OCI-LY7 (cell line): ENCODE measurements at regions not wholly inside any gene's neighbourhood (a gene's known extent, or its start where the extent isn't known, plus 50 kb on each side); places are given as distances from the start of the nearest gene placed in this dataset.

Experiments
- BruUV-seq: library from RNA; stranded (reverse); fragments of 400-500 nt; replicated peaks from 2 replicates; lab custom pipeline; 2021; lab: Mats Ljungman, UMichigan
- CTCF ChIA-PET: fragments of 300-600 bp; sonication (Branson Sonifier 250); formaldehyde crosslinking; loops from one replicate; lab custom pipeline; 2022; ENCODE audit warnings: antibody characterized with exemption; ENCODE audit not compliant: unreplicated experiment; lab: Charles Lee
- POLR2A ChIA-PET: fragments of 300-600 bp; sonication (Branson Sonifier 250); formaldehyde crosslinking; loops from one replicate; lab custom pipeline; 2022; ENCODE audit warnings: antibody characterized with exemption; lab: Charles Lee
- DNase-seq: peaks from one replicate; pipeline ENCODE4 v3.0.0-alpha.2; 2015; ENCODE audit warnings: low spot score
- H2AFZ ChIP-seq: fragments of 200-600 bp; sonication (generic), shearing (Covaris generic); 2 replicates; pipeline ENCODE4 v1.6.1; 2014; ENCODE audit warnings: mild to moderate bottlenecking, antibody characterized with exemption, low read length, moderate library complexity
- H3K27ac ChIP-seq: fragments of 200-600 bp; sonication (generic); 2 replicates; pipeline ENCODE4 v1.5.1; 2014; ENCODE audit warnings: mixed run types, low read depth, mild to moderate bottlenecking, moderate library complexity, low read length, inconsistent platforms; ENCODE audit not compliant: poor library complexity, severe bottlenecking
- H3K36me3 ChIP-seq: fragments of 200-600 bp; sonication (generic); 2 replicates; pipeline ENCODE4 v1.6.1; 2014; ENCODE audit warnings: mild to moderate bottlenecking, antibody characterized with exemption, low read length, moderate library complexity, mixed read lengths; ENCODE audit not compliant: insufficient read depth
- H3K4me1 ChIP-seq: fragments of 200-600 bp; sonication (generic); 2 replicates; pipeline ENCODE4 v1.5.1; 2014; ENCODE audit warnings: mild to moderate bottlenecking, low read length; ENCODE audit not compliant: insufficient read depth, poor library complexity, severe bottlenecking
- H3K4me2 ChIP-seq: fragments of 200-600 bp; sonication (generic); 2 replicates; pipeline ENCODE4 v1.6.1; 2014; ENCODE audit warnings: mild to moderate bottlenecking, low read length
- H3K4me3 ChIP-seq: fragments of 200-600 bp; sonication (generic); 2 replicates; pipeline ENCODE4 v1.5.1; 2014; ENCODE audit warnings: mild to moderate bottlenecking, low read depth, low read length; ENCODE audit not compliant: poor library complexity, severe bottlenecking
- H3K79me2 ChIP-seq: fragments of 200-600 bp; sonication (generic); 2 replicates; pipeline ENCODE4 v1.6.1; 2016; ENCODE audit warnings: low read depth, mild to moderate bottlenecking, low read length, moderate library complexity, mixed read lengths; ENCODE audit not compliant: insufficient read depth
- H3K9me2 ChIP-seq: fragments of 200-600 bp; sonication (generic); 2 replicates; pipeline ENCODE4 v1.6.1; 2016; ENCODE audit warnings: mild to moderate bottlenecking, low read length, mixed read lengths; ENCODE audit not compliant: insufficient read depth
- H3K9me3 ChIP-seq: fragments of 200-600 bp; sonication (generic); 2 replicates; pipeline ENCODE4 v1.6.1; 2014; ENCODE audit warnings: mild to moderate bottlenecking, mixed run types, low read length, mixed read lengths
- H4K20me1 ChIP-seq: fragments of 200-600 bp; sonication (generic); 2 replicates; pipeline ENCODE4 v1.6.1; 2014; ENCODE audit warnings: mild to moderate bottlenecking, antibody characterized with exemption, low read length, moderate library complexity, mixed read lengths; ENCODE audit not compliant: insufficient read depth
- CTCF ChIP-seq: fragments of 200-600 bp; sonication (generic); conservative IDR thresholded peaks from 2 replicates; pipeline ENCODE4 v1.5.1; 2014; ENCODE audit warnings: mild to moderate bottlenecking, antibody characterized with exemption, low read length, moderate library complexity, mixed read lengths
- EZH2phosphoT487 ChIP-seq: fragments of 200-600 bp; sonication (generic); IDR thresholded peaks from 2 replicates; pipeline ENCODE4 v1.6.1; 2018; ENCODE audit warnings: low read depth, borderline replicate concordance, mild to moderate bottlenecking, mixed run types, antibody characterized with exemption, low read length, moderate library complexity, mixed read lengths
- intact Hi-C: fragments of 100-400 bp; cut with micrococcal nuclease; formaldehyde crosslinking; loops from one replicate; pipeline ENCODE4 v1.10.0; 2022; ENCODE audit not compliant: unreplicated experiment

GRCh38 chr1:99445486-99445885 lies 181.2 kb downstream of the PLPPR4 start:
- CTCF ChIA-PET = no interaction called here
- DNase-seq = no peak
- TF ChIP-seq EZH2phosphoT487 = no peak
- TF ChIP-seq CTCF = no peak
- POLR2A ChIA-PET = interaction anchor here (0.7 to 1.0 kb wide), 2 partner anchors 13 to 921 kb away, joined by 3 read pairs; no protein-coding TSS in a partner anchor
- Histone ChIP-seq H4K20me1 (no peaks in the 10 kb centered on the region), H3K9me3 (no peaks in the 10 kb centered on the region), H3K27ac (no peak overlapping the region), H3K36me3 (no peaks in the 10 kb centered on the region), H3K4me1 (no peaks in the 10 kb centered on the region), H3K4me2 (no peak overlapping the region), H3K9me2 (no peaks in the 10 kb centered on the region), H3K79me2 (no peaks in the 10 kb centered on the region), H3K4me3 (no peak overlapping the region), H2AFZ (no peak overlapping the region)
- intact Hi-C loops = no loop called here
- no TSS peak for BruUV-seq

GRCh38 chr1:99447721-99448120 lies 183.4 kb downstream of the PLPPR4 start:
- TF ChIP-seq EZH2phosphoT487 = no peak
- no peak for TF ChIP-seq CTCF
- intact Hi-C loops = no loop called here
- Histone ChIP-seq H3K9me3 (no peaks in the 10 kb centered on the region), H2AFZ (no peak overlapping the region), H3K9me2 (no peaks in the 10 kb centered on the region), H3K4me2 (no peak overlapping the region), H3K79me2 (no peaks in the 10 kb centered on the region), H3K36me3 (no peaks in the 10 kb centered on the region), H4K20me1 (no peaks in the 10 kb centered on the region), H3K4me1 (no peaks in the 10 kb centered on the region), H3K27ac (no peak overlapping the region), H3K4me3 (no peak overlapping the region)
- ChIA-PET POLR2A (no interaction called here), CTCF (no interaction called here)
- no TSS peak for BruUV-seq
- DNase-seq = no peak

GRCh38 chr1:99455760-99456159 lies 190.2 kb upstream of the PALMD start:
- ChIA-PET CTCF (no interaction called here), POLR2A (no interaction called here)
- Histone ChIP-seq H3K79me2 (no peaks in the 10 kb centered on the region), H3K4me1 (no peaks in the 10 kb centered on the region), H3K36me3 (no peaks in the 10 kb centered on the region), H3K27ac (no peak overlapping the region), H2AFZ (no peak overlapping the region), H3K4me2 (no peak overlapping the region), H3K9me3 (no peaks in the 10 kb centered on the region), H3K4me3 (no peak overlapping the region), H3K9me2 (no peaks in the 10 kb centered on the region), H4K20me1 (no peaks in the 10 kb centered on the region)
- intact Hi-C loops = no loop called here
- no peak for DNase-seq
- TF ChIP-seq CTCF = no peak
- TF ChIP-seq EZH2phosphoT487 = no peak
- no TSS peak for BruUV-seq
